ENCODE measurements at regions not wholly inside any gene's neighbourhood (a gene's known extent, or its start where the extent isn't known, plus 50 kb on each side); places are given as distances from the start of the nearest gene placed in this dataset.

GRCh38 chr18:71107244-71107643 is 818.4 kb downstream of the SOCS6 start:
- H3K9me3 Mint-ChIP-seq = no peaks in the 10 kb centered on the region

GRCh38 chr18:71106701-71107100 is 817.9 kb downstream of the SOCS6 start:
- no peak for TF ChIP-seq CTCF (IDR thresholded peaks at IDR 0.05; ENCODE audit: unreplicated experiment)
- Mint-ChIP-seq H3K27me3 (ENCODE audit: low read depth) (no peaks in the 10 kb centered on the region), H3K9me3 (no peaks in the 10 kb centered on the region), H3K4me1 (peaks cover 6% of the 10 kb centered on the region), H3K27ac (no peak overlapping the region), H3K4me3 (no peak overlapping the region), H3K36me3 (no peaks in the 10 kb centered on the region)
- DNase-seq (ENCODE audit: low spot score in 2 of 2, unreplicated experiment in 2 of 2) = no peak

More at GRCh38 chr18:71107244-71107643, 818.4 kb downstream of the SOCS6 start:
- Mint-ChIP-seq H3K4me3 (no peak overlapping the region), H3K36me3 (no peaks in the 10 kb centered on the region), H3K27ac (no peak overlapping the region), H3K27me3 (ENCODE audit: low read depth) (no peaks in the 10 kb centered on the region), H3K4me1 (peaks cover 6% of the 10 kb centered on the region)
- DNase-seq (ENCODE audit: low spot score in 2 of 2, unreplicated experiment in 2 of 2) = no peak
- TF ChIP-seq CTCF (IDR thresholded peaks at IDR 0.05; ENCODE audit: unreplicated experiment) = no peak

- no peak overlapping the region for H3K27ac Mint-ChIP-seq
Observed at GRCh38 chr18:71105994-71106546, 817.2 kb downstream of the SOCS6 start.

GRCh38 chr18:71105078-71105819 is 816.4 kb downstream of the SOCS6 start:
- no peak for DNase-seq (ENCODE audit: low spot score in 2 of 2, unreplicated experiment in 2 of 2)
- H3K4me3 Mint-ChIP-seq = no peak overlapping the region
- H3K27ac Mint-ChIP-seq = peak overlapping the region; percentile 73
- no peaks in the 10 kb centered on the region for H3K9me3 Mint-ChIP-seq
- H3K36me3 Mint-ChIP-seq = no peaks in the 10 kb centered on the region
- TF ChIP-seq CTCF (IDR thresholded peaks at IDR 0.05; ENCODE audit: unreplicated experiment) = no peak
- peaks cover 2% of the 10 kb centered on the region for H3K27me3 Mint-ChIP-seq (ENCODE audit: low read depth)
- H3K4me1 Mint-ChIP-seq = peaks cover 6% of the 10 kb centered on the region

More at GRCh38 chr18:71105994-71106546, 817.2 kb downstream of the SOCS6 start:
- H3K4me1 Mint-ChIP-seq = peaks cover 6% of the 10 kb centered on the region
- no peaks in the 10 kb centered on the region for H3K9me3 Mint-ChIP-seq
- no peak overlapping the region for H3K4me3 Mint-ChIP-seq
- H3K27me3 Mint-ChIP-seq (ENCODE audit: low read depth) = no peaks in the 10 kb centered on the region
- H3K36me3 Mint-ChIP-seq = no peaks in the 10 kb centered on the region
- no peak for TF ChIP-seq CTCF (IDR thresholded peaks at IDR 0.05; ENCODE audit: unreplicated experiment)
- no peak for DNase-seq (ENCODE audit: low spot score in 2 of 2, unreplicated experiment in 2 of 2)

GRCh38 chr18:71079606-71080005 is 790.8 kb downstream of the SOCS6 start:
- no peak overlapping the region for H3K27ac Mint-ChIP-seq
- no peak for TF ChIP-seq CTCF (IDR thresholded peaks at IDR 0.05; ENCODE audit: unreplicated experiment)
- DNase-seq (ENCODE audit: low spot score in 2 of 2, unreplicated experiment in 2 of 2) = no peak
- no peaks in the 10 kb centered on the region for H3K36me3 Mint-ChIP-seq
- no peaks in the 10 kb centered on the region for H3K4me1 Mint-ChIP-seq
- no peaks in the 10 kb centered on the region for H3K9me3 Mint-ChIP-seq
- H3K4me3 Mint-ChIP-seq = no peak overlapping the region
- H3K27me3 Mint-ChIP-seq (ENCODE audit: low read depth) = peaks cover 18% of the 10 kb centered on the region
